Skin of body (tissue), 1 donor: ENCODE measurements at regions not wholly inside any gene's neighbourhood (a gene's known extent, or its start where the extent isn't known, plus 50 kb on each side); places are given as distances from the start of the nearest gene placed in this dataset.
"Not testable (repeated sequence)": the region's sequence is repeated elsewhere in the genome, so short reads cannot be mapped to it uniquely, and the experiment has no call there.

Experiments
- DNase-seq: peaks from one replicate; lab custom pipeline; 2025; lab: John Stamatoyannopoulos, UW

DNA sequence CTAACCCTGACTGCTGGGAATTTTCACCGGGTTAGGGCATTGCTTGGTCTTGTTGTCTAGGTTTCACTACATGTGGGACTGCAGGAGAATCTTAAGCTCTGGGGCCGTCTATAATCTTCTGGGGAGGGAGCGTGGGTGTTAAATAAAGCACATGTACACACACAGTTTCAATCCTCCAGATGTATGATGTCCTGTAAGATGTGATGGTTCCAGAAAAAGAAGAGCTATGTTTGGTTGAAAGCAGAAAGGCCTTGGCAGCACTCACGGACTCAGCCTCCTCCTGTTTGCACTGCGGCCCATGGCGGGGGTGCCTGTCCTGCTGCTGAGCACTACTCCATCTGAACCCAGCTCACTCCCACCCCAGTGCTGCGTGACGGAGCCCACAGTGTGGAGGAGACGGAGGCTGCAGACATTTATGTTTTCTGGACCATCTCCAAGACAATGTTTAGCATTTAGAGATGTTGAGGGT, 343.5 kb downstream of the TEX29 start:
- DNase-seq = no peak

DNA sequence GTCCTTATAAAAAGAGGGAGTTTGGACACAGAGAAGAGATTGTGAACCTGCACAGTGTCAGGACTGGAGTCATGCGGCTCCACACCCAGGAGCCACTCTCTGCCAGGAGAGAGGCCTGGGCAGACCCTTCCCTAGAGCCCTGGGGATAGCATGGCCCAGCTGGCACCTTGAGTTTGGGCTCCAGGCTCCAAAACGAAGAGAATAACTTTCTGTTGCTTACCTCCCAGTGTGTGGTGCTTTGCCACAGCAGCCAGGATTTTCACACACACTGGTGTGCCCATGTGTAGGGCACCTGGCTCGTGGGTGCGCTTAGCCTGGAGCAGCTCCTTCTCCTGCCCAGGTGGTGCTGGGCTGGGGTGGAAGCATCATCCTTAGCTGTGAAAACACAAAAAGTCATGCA, 344.3 kb downstream of the TEX29 start:
- no peak for DNase-seq

DNA sequence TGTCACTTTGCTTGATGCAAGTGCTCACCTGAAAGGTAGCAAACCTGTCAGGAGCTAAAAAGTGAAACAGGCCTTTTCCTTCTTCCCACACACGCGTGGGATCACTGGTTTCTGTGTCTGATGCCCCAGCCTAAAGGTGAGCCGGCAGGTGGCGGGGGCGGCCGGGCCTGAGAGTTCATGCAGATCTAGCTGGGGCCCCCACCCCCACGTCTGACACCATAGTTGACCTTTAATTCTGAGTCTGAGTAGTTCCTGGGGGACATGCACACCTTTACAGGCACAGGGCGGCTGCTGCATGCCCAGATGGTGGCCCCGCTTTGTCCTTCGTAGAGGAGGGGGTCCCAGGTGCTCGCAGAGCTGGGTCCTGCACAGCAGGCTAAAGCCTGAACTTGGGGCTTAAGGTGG, 345.3 kb downstream of the TEX29 start:
- DNase-seq = no peak

DNA sequence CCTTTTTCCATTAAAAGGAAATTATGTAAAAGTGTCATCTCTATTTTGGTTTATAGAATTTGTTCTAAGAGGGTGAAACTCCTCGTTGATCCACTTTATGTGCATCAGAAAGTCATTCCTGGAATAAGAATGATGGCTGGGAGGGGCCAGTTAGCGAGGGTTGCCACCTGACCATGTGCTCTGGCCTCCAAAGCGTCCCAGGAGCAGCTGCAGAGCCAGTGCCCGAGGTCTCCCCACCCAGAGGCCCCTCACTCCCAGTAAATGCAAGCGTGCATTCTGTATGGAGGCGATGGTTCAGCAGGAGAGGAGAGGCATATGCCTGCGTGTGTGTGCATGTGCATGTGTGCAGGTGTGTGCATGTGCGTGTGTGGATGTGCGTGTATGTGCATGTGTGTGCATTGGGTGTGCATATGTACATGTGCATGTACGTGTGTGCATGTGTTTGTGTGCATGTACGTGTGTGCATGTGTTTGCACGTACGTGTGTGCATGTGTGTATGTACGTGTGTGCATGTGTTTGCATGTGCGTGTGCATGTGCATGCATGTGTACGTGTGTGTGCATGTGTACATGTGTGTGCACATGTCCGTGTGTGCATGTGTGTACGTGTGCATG, 345.8 kb downstream of the TEX29 start:
- DNase-seq = no peak

DNA sequence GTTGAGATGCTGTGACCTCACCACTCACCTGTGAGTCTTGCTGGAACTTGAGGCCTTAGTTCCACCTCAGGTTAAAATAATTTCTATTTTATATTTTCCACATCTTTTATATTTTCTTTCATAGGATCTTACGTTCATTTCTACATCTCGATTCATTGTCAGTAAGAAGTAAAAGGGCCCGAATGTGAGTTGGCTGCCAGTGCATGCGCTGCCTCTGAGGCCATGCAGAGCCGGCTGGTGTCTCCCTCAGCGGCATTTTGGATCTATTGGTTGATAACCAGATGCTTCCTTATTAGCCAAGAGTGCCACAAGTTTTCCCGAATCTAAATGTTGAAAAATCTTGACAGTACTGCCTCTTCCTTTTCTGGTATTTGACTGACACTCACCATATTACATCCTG, 347.3 kb downstream of the TEX29 start:
- DNase-seq = no peak

DNA sequence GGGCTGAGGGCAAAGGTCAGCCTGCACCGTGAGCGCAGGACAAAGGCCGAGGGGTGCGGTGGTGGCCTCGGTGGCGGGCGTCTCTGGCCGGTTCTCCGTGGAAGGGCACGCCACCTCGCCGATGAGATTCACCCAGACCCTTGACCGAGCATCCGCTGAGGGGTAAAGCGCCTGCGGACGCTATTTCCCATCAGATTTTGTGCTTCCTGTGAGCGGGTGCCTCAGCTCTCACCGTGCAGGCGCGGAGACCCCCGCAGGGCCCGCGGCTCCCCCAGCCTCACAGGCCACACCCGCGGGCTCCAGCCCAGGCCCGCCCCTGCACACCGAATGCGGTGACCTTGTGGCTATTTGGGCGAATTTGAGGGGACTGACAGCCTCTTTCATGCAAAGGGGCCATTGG, 348.0 kb downstream of the TEX29 start:
- DNase-seq = no peak

DNA sequence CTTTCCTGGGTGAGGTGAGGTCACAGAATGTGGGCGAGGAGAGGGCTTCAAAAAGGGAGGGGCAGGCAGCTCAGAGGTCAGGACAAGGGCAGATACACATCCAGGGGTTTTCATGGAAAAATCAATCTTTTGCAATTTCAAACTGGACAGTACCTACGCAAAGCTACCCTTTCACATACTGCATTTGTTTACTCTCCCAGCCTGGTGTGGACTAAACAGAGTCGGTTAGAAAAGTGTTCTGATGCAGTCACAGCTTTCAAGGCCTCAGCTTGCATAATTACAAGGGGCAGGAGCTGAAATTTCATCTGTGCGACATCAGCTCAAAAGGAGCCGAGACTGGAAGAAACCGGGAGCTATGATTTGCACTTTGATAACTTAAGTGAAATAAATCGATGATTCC, 351.8 kb downstream of the TEX29 start:
- not testable (repeated sequence) for DNase-seq

DNA sequence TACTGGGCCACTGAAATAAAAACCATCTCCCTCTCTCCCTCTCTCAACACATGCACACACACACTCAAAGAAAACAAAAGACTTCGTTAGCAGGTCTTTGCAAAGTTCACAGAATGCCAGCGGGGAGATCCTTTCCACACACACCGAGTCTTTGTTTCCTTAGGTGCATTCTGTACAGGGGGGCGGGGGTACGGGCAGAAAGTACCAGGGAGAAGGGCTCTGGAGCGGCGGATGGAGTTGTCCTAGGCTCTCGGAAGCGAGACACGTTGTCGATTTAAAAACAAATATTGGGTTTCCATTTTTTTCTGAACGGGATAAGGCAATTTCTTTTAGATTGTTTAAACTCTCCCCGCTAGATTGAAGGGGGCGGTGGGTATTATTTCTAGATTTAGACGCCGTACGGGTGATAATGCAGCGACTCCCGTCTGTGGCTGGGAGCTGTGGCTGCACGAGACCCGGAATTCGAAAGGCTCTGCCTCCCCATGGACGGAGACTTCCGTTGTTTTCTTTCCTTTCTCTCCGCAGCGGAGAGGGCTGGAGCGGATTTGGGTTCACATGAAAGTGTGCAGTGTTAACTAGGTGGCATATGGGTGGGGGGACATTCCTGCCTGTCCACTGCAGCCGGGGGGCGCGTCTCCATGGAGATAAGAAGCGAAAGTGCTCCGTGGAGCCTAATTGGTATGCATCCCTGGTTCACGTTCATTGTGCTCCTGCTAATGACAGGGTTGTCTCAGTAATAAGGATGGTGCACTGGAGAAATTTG, 357.9 kb downstream of the TEX29 start:
- not testable (repeated sequence) for DNase-seq

DNA sequence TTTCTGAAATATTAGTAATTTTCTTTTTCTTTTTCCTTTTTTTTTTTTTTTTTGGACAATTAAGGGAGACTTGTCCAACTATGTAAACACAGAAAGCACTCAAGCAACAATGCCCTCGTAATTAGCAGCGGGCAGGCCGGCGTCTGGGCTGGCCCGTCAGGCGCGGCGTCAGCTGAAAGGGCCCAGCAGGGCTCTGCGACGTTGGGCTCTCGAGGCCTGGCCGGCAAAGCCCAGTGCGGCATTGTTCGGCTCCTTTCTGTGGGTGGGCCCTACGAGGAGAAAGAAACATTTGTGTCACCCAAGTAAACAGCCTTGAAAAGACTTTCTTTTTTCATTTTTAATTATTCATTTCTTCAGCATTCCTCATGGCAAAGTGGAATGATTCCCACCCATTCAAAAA, 359.2 kb downstream of the TEX29 start:
- DNase-seq = not testable (repeated sequence)

DNA sequence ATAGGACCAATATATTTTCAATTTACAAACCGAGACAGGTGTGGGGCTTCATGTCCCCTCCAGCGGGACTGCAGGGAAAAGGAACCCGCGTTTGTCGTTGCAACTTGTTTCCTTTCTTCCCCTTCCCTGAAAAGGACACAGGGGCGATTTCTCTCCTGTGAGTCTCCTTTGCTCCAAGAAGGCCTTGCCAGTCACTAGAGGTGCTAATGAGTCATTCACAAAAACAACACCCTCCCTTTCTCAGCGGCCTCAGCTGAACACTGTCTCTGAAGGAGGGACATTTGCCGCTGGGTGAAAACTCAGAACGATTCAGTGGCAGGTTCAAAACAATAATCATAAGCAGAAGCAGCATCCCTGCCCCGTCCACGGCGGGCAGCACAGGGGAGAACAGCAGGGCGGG, 359.7 kb downstream of the TEX29 start:
- DNase-seq = not testable (repeated sequence)

DNA sequence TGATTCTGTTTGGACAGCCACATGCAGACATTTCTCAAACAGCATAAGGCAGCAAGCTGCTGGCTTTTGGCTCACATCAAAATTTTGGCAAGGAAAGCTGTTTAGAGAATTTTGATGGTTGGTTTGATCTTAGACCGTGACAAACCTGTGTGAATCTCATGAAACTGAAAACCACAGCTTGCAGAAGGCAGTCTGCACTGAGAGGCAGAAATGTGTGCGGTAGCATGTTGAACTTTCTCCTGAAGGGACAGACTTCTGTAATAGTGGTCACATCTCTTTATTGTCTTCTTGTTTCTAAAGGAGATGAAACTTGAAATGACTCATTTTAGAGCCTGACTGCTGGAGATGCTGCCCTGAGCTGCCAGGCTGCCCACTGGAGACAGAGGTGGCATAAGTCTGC, 371.6 kb downstream of the TEX29 start:
- not testable (repeated sequence) for DNase-seq

DNA sequence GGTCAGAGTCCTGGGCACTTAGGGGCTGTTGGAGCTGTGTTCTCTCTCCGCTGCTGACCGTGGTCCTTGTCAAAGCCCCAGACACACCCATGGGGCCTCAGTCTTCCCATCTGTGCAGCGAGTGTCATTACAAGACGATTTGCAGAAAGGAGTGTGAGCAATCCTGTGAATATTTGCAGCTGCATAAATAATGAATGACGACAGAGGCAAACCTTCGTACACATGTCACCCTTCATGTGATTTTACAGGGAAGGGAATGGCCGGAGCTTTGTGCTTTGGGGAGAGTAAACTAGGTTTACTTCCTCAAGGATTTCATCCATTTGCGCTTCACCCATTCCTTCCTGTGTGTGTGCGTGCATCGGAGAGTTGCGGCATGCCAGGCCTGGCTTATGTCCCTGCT, 370.8 kb upstream of the SOX1 start:
- not testable (repeated sequence) for DNase-seq

DNA sequence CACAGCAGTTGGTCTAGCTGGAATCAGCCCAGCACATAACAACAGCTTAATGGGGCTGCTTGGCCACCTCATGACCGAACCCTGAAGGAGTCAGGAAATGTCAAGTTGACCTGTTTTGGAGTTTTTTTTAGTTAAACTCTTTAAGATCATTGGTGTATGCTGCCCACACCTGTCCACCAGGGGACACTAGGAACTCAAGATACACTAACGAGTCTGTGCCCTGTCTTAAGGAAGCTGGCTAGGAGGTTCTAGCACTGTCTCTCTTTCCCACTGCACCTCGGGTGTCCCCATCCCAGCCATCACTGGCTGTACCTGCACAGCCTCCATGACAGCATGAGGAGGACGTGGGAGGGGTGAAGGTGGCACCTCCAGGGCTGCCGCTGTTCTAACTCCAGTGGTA, 364.9 kb upstream of the SOX1 start:
- DNase-seq = not testable (repeated sequence)
